ENCODE measurements at regions not wholly inside any gene's neighbourhood (a gene's known extent, or its start where the extent isn't known, plus 50 kb on each side); places are given as distances from the start of the nearest gene placed in this dataset.
"Not testable (repeated sequence)": the region's sequence is repeated elsewhere in the genome, so short reads cannot be mapped to it uniquely, and the experiment has no call there.

DNA sequence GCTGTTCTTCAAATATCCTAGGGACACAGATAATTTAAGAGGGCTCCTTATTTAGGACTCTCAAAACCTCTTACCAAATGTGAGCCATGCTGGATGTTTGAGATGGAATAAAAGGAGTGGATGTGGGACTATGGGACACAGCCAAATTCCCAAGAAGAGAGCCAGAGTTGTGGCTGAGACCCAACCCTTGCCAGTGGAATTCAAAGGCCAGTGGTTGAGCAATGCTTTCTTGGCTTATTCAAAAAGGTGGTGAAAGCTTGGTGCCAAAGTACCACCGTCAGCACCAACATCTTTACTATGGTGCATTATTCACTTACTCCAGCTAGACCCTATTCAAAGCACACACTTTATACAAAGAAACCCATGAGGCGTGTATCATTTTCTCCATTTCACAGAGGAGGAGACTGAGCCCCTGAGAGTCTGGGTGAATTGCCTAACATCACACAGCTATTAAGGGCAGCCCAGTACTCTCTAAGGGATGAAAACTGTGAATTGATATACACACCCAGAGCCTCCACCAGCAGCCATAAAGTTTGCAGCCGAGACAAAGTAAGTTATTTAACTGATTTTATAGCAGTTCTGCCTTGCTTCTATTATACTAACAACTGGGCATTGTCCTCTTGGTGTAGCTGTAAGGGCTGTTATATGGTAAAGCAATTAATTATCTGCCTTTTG is 391.7 kb downstream of the ACTL7B start:
- DNase-seq, result no peak
- no peak for ATAC-seq (ENCODE audit: poor library complexity)
- intact Hi-C loops (cut with DNase I), result no loop called here

GRCh38 chr9:108456903-108457302 is 398.9 kb downstream of the ACTL7B start:
- intact Hi-C loops (cut with DNase I), result no loop called here
- DNase-seq (no peak), ATAC-seq (ENCODE audit: poor library complexity) (no peak)

GRCh38 chr9:108445431-108446071 is 410.2 kb downstream of the ACTL7B start:
- intact Hi-C loops (cut with DNase I), result no loop called here
- no peak for ATAC-seq (ENCODE audit: poor library complexity)
- no peak for DNase-seq

GRCh38 chr9:108444400-108445358 is 411.1 kb downstream of the ACTL7B start:
- no peak for ATAC-seq (ENCODE audit: poor library complexity)
- intact Hi-C loops (cut with DNase I), result no loop called here
- DNase-seq, result no peak

GRCh38 chr9:108443741-108444140 is 412.0 kb downstream of the ACTL7B start:
- ATAC-seq (ENCODE audit: poor library complexity) (no peak), DNase-seq (no peak)
- intact Hi-C loops (cut with DNase I), result no loop called here

GRCh38 chr9:108443019-108443633 is 412.7 kb downstream of the ACTL7B start:
- DNase-seq, result no peak
- intact Hi-C loops (cut with DNase I), result no loop called here
- ATAC-seq (ENCODE audit: poor library complexity), result no peak

DNA sequence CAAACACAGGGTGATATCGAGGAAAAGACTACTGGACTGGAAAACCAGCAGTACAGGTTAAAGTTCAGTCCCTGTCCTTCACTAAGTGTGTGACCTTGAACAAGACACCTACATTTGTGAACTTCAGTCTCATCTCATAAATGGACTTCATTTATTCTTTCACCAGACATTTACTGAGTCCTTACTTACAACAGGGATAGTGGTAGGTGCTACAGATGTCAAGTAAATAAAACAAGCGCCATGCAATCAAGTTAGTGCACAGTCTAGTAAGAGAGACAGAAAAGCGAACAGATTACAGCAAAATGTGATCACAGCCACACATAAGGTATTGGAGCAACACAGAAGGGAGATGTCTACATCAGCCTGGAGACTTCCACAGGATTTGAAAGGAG is 413.2 kb downstream of the ACTL7B start:
- intact Hi-C loops (cut with DNase I), result no loop called here
- ATAC-seq (ENCODE audit: poor library complexity) (no peak), DNase-seq (no peak)

DNA sequence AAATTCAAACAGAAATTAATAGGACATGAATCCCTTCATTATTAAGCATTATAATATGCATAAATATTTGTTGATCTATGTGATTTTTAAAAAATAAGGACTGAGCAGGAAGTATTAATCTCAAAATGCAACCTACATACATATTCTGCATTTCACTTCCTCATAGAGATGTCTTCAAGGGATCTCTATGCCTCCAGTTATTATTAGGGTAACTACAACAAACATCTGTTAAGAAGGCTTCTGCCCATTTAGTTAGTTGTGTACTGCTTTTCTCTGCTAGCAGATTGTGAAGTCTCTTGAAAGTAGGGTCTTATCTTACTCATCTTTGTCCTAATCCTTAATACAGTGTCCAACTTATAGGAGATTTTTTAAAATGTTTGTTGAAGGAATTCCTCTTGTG is 414.1 kb downstream of the ACTL7B start:
- no peak for ATAC-seq (ENCODE audit: poor library complexity)
- no peak for DNase-seq
- intact Hi-C loops (cut with DNase I), result no loop called here

DNA sequence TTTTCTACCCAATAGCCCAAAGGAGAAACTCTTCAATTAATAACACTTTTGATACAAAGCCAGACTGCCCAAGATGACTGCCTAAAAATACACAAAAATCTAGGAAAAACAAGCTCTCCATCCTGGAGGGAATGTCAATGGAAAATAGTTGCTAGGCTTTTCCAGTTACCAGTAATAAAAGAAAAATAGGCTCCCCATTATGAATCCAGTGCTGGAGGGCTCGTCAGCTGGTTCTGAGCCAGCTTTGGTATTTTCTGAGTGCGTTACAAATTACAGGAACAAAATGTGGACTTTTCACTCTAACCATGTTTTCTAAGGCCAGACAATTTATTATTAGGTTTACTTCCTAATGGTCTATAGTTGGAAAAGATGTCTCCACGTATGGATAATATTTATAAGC is 414.5 kb downstream of the ACTL7B start:
- ATAC-seq (ENCODE audit: poor library complexity) (no peak), DNase-seq (no peak)
- intact Hi-C loops (cut with DNase I), result no loop called here

DNA sequence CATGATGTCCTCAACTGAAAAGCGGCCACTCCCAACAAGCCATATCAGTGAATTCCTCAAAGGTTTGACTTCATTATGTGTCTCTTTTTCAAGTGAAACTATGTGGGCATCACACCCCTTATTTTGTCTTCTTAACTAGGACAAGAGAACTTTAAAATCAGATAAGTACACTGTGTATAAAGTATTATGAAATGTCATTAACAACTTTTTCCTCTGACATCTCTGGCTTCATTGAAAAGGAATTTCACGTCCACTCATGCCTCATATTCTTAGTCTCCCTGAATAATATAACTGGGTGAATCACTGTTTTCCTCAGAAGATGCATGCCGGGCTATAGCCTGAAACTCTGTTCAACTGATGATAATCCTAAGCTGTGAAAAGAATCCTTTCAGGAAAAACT is 415.8 kb downstream of the ACTL7B start:
- ATAC-seq (ENCODE audit: poor library complexity), result no peak

GRCh38 chr9:108437656-108438055 is 418.1 kb downstream of the ACTL7B start:
- DNase-seq (no peak), ATAC-seq (ENCODE audit: poor library complexity) (no peak)
- intact Hi-C loops (cut with DNase I), result loop anchor here (10.0 kb wide), 1 partner anchor 963 kb away; no protein-coding TSS in a partner anchor

More for the DNA sequence above, 415.8 kb downstream of the ACTL7B start:
- intact Hi-C loops (cut with DNase I), result loop anchor here (10.0 kb wide), 1 partner anchor 965 kb away; no protein-coding TSS in a partner anchor
- DNase-seq, result no peak

DNA sequence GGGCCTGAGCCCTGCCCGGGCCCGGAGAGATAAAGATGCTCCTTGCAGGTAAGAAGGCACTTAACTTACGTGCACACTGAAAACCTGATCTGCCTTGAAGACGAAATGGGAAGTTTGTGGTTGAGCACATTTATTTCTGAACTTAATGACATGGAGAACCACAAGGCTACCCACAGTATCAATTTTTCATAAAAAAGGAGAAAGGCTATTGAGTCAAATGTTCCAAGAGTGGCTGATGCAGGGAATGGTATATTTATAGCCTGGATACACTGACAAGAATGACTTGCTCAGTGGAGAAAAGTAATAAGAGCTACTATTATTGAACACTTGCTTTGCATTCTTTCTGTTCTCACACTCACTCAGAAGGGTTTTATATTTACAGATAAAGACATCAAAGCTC is 419.3 kb downstream of the ACTL7B start:
- no peak for DNase-seq
- ATAC-seq (ENCODE audit: poor library complexity), result no peak
- intact Hi-C loops (cut with DNase I), result loop anchor here (10.0 kb wide), 1 partner anchor 962 kb away; no protein-coding TSS in a partner anchor

DNA sequence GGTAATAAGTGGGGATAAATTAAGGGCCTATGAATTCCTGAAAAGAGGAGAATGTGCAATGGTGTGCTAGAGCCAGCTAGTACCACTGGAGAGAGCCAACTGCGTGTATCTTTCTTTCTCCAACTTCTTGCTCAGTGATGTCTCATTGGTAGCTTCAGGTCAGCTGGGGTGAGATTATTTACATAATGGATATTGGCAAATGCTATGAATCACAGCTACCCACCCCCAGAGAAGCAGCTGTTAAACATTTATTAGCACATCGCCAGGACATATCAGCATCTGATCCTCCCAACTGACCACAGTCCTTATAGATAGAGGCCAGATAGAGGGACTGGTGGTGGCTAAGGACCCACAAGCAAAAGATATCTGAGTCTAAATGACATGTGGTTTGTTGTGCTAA is 421.3 kb downstream of the ACTL7B start:
- no peak for ATAC-seq (ENCODE audit: poor library complexity)
- DNase-seq, result no peak
- intact Hi-C loops (cut with DNase I), result loop anchor here (10.0 kb wide), 1 partner anchor 960 kb away; no protein-coding TSS in a partner anchor

DNA sequence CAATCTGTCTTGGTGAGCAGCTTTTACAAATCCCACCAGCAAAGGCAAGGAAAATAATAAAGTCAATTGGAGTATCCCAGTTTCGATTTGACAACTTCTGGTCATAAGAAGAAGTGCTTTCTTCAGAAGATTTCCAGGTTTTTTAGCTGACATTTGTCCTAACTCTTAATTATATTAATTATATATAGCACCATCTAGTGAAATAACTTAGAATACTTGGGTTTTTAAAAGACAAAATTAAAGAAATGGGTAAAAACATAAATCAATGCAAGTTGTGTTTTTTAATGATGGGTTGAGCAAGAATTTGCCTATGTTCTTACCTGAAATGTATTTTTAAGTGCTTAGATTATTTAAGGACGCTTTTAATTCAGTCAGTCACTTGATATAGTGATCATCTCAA is 421.8 kb downstream of the ACTL7B start:
- no peak for ATAC-seq (ENCODE audit: poor library complexity)
- DNase-seq, result no peak
- intact Hi-C loops (cut with DNase I), result loop anchor here (10.0 kb wide), 1 partner anchor 959 kb away; no protein-coding TSS in a partner anchor

DNA sequence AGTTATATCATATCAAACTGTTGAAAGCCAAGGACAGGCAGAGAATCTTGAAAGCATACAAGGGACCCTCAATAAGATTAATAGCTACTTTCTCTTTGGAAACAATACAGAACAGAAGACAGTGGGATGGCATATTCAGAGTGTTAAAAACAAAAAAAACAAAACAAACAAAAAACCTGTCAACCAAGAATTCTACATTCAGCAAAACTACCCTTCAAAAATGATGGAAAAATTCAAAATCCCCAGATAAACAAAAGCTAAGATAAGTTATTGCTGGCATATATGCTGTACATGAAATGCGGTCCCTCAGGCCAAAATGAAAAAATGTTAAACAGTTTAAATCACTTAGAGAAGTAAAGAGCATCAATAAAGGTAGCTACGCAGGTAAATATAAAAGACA is 425.1 kb downstream of the ACTL7B start:
- ATAC-seq (ENCODE audit: poor library complexity), result no peak
- intact Hi-C loops (cut with DNase I), result loop anchor here (10.0 kb wide), 1 partner anchor 956 kb away; no protein-coding TSS in a partner anchor
- no peak for DNase-seq

GRCh38 chr9:108427751-108428150 is 428.0 kb downstream of the ACTL7B start:
- intact Hi-C loops (cut with DNase I), result no loop called here
- no peak for DNase-seq
- ATAC-seq (ENCODE audit: poor library complexity), result no peak

GRCh38 chr9:108426421-108426940 is 429.3 kb downstream of the ACTL7B start:
- DNase-seq; ATAC-seq (ENCODE audit: poor library complexity); intact Hi-C loops (cut with DNase I): not testable (repeated sequence)

- ATAC-seq (ENCODE audit: poor library complexity), result no peak
- DNase-seq, result no peak
- intact Hi-C loops (cut with DNase I), result no loop called here
Observed at GRCh38 chr9:108423433-108423832, 432.4 kb downstream of the ACTL7B start.

GRCh38 chr9:108419379-108419778 is 436.4 kb downstream of the ACTL7B start:
- DNase-seq (no peak), ATAC-seq (ENCODE audit: poor library complexity) (no peak)
- intact Hi-C loops (cut with DNase I), result no loop called here
